ENCODE measurements at regions not wholly inside any gene's neighbourhood (a gene's known extent, or its start where the extent isn't known, plus 50 kb on each side); places are given as distances from the start of the nearest gene placed in this dataset.

GRCh38 chr1:172833954-172834353 lies 175.1 kb downstream of the FASLG start:
- TF ChIP-seq PATZ1 (CRISPR knock-in tag; IDR thresholded peaks at IDR 0.05; ENCODE audit: borderline replicate concordance) (no peak), OSR1 (CRISPR knock-in tag; IDR thresholded peaks at IDR 0.05) (no peak), RARB (CRISPR knock-in tag; IDR thresholded peaks at IDR 0.05) (no peak), ZNF8 (CRISPR knock-in tag; IDR thresholded peaks at IDR 0.05) (no peak), POU6F1 (CRISPR knock-in tag; IDR thresholded peaks at IDR 0.05; ENCODE audit: borderline replicate concordance, low read depth) (no peak), CSRNP3 (CRISPR knock-in tag; IDR thresholded peaks at IDR 0.05) (no peak), ZFP3 (CRISPR knock-in tag; IDR thresholded peaks at IDR 0.05) (no peak), ZNF565 (CRISPR knock-in tag; conservative IDR thresholded peaks at IDR 0.05; ENCODE audit: low read depth) (no peak), SNAI2 (CRISPR knock-in tag; IDR thresholded peaks at IDR 0.05) (no peak), ZFP30 (CRISPR knock-in tag; IDR thresholded peaks at IDR 0.05) (no peak), CREB5 (CRISPR knock-in tag; IDR thresholded peaks at IDR 0.05; ENCODE audit: low read depth) (no peak)
